ENCODE measurements at regions not wholly inside any gene's neighbourhood (a gene's known extent, or its start where the extent isn't known, plus 50 kb on each side); places are given as distances from the start of the nearest gene placed in this dataset.

- TF ChIP-seq POLR2A (IDR thresholded peaks at IDR 0.05) (no peak), CTCF (IDR thresholded peaks at IDR 0.05) (no peak)
These were observed 675.1 kb upstream of the SYT4 start for GRCh38 chr18:43952398-43952797.
